Ishikawa (cell line): ENCODE measurements at regions not wholly inside any gene's neighbourhood (a gene's known extent, or its start where the extent isn't known, plus 50 kb on each side); places are given as distances from the start of the nearest gene placed in this dataset.

Source experiments
- CEBPB ChIP-seq: IDR thresholded peaks from 2 replicates; pipeline ENCODE4 v1.6.1; 2012
- CREB1 ChIP-seq: IDR thresholded peaks from 2 replicates; pipeline ENCODE4 v1.6.1; 2012; ENCODE audit warnings: low read depth
- EGR1 ChIP-seq: IDR thresholded peaks from 2 replicates; pipeline ENCODE4 v1.6.1; 2012
- EP300 ChIP-seq: IDR thresholded peaks from 2 replicates; pipeline ENCODE4 v1.6.1; 2012; ENCODE audit warnings: borderline replicate concordance
- FOXM1 ChIP-seq: IDR thresholded peaks from 2 replicates; pipeline ENCODE4 v1.6.1; 2012; ENCODE audit warnings: low read depth, borderline replicate concordance
- NFIC ChIP-seq: IDR thresholded peaks from 2 replicates; pipeline ENCODE4 v1.6.1; 2012
- RAD21 ChIP-seq: IDR thresholded peaks from 2 replicates; pipeline ENCODE4 v1.6.1; 2012; ENCODE audit warnings: low read depth
- TAF1 ChIP-seq: IDR thresholded peaks from 2 replicates; pipeline ENCODE4 v1.6.1; 2012; ENCODE audit warnings: low read depth, mild to moderate bottlenecking
- TCF12 ChIP-seq: IDR thresholded peaks from 2 replicates; pipeline ENCODE4 v1.6.1; 2012; ENCODE audit warnings: low read depth
- TEAD4 ChIP-seq: IDR thresholded peaks from 2 replicates; pipeline ENCODE4 v1.6.1; 2012
- YY1 ChIP-seq: IDR thresholded peaks from 2 replicates; pipeline ENCODE4 v1.6.1; 2012; ENCODE audit warnings: low read depth
- ZBTB7A ChIP-seq: IDR thresholded peaks from 2 replicates; pipeline ENCODE4 v1.6.1; 2012; ENCODE audit warnings: low read depth
- TF ChIP-seq, protein P1 (sequence below): IDR thresholded peaks from 2 replicates; pipeline ENCODE4 v1.6.1; 2012
- TF ChIP-seq, protein P2 (sequence below): IDR thresholded peaks from 2 replicates; pipeline ENCODE4 v1.6.1; 2012
- TF ChIP-seq, protein P3 (sequence below): IDR thresholded peaks from 2 replicates; pipeline ENCODE4 v1.6.1; 2012; ENCODE audit warnings: low read depth, mild to moderate bottlenecking

DNA sequence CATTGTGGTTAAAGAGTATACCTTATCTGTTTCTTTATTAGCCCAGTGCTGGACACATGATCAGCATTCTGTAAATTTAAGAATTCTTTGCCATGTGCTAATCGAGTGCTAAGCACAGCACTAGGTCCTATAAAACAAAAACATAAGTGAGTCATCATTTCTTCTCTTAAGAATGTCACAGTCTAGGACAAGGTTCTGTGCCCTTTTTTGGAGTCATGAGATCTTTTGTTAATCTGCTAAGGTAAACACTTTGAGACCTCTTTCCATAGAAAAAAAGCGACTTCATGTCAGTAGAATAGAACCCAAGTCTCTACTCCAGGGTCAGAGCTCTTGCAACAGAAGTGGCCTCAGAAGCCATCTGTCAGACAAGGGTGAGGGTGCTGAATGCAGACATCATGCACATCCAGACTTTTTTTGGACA lies 70.0 kb upstream of the NFIA start:
- TF ChIP-seq ZBTB7A (no peak), TEAD4 (no peak), CREB1 (no peak), NFIC (no peak), TAF1 (no peak), EP300 (no peak), EGR1 (no peak), YY1 (no peak)

DNA sequence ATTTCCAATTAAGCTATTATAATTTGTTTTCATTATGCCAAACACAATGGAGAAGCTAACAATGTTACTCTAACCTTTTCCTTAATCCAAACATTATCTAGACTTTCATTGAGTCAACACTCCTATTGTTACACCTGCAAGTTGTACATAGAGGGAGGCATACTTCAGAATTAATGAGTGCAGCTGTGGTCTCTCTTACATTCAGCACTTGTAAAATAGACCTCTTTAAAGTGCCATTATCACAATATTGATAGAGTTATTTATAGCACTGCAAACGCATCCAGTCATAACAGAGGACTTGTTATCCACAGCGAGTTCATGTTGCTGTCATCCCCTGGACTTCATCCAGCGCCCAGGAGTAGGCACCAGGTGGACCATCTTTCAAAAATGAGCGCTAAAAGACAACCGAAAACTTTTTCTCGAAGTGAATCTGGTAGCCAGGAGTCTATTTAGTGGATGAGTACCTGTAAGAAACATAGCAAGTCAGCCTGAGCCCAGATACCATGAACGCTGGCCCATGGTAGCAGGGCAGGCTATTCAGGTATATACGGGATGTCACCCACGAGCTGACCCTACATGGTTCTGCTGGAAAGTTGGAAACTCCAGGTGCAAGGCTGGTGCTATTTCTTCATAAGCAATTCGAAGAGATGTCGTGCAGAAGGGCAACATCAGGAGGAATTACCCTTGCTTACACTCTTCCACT lies 70.6 kb upstream of the NFIA start:
- TF ChIP-seq, protein P1, sequence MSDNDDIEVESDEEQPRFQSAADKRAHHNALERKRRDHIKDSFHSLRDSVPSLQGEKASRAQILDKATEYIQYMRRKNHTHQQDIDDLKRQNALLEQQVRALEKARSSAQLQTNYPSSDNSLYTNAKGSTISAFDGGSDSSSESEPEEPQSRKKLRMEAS, result no peak
- TF ChIP-seq, protein P2, sequence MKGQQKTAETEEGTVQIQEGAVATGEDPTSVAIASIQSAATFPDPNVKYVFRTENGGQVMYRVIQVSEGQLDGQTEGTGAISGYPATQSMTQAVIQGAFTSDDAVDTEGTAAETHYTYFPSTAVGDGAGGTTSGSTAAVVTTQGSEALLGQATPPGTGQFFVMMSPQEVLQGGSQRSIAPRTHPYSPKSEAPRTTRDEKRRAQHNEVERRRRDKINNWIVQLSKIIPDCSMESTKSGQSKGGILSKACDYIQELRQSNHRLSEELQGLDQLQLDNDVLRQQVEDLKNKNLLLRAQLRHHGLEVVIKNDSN, result no peak
- TF ChIP-seq EGR1 (no peak), NFIC (no peak)

DNA sequence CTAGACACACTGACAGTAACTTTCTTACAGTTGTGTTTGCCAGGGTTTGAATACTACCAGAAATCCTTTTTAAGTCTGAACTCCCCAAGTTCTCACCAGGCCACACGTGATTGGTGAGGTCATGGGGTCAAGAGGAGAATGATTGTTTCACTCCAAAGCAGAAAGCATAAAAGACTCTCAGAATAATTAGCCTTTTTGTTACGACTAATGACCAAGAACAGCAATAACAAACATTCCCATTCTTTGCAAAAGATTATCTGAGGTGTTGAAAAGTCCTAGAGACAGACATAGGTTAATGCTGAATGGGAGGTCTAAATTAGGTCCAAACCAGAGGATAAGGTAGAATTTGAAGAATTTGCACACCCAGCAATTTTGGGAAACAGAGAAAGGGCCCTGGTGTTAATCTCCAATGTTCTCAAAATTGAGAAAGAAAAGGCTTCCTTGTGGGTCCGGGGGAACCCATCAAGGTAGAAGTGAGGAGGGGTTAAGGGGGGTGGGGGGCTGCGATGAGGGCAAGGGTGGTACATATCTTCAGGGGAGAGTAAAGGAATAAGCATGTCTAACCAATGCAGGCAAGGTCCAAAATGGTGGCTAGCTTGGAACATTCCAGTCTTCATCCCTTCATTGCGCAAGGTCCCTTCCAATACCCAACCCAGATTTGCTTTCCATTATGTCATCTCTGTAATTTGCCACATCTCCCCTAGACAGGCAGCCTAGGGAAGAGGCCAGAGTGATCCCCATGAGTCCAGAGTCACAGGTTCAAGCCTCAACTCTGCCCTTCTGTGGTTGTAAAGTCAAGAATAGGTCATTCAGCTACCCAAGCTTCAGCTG lies 74.6 kb upstream of the NFIA start:
- no peak for TF ChIP-seq ZBTB7A
- peak; percentile 35; the same call in 1 of the 2 replicates for TF ChIP-seq CEBPB
- TF ChIP-seq, protein P3, sequence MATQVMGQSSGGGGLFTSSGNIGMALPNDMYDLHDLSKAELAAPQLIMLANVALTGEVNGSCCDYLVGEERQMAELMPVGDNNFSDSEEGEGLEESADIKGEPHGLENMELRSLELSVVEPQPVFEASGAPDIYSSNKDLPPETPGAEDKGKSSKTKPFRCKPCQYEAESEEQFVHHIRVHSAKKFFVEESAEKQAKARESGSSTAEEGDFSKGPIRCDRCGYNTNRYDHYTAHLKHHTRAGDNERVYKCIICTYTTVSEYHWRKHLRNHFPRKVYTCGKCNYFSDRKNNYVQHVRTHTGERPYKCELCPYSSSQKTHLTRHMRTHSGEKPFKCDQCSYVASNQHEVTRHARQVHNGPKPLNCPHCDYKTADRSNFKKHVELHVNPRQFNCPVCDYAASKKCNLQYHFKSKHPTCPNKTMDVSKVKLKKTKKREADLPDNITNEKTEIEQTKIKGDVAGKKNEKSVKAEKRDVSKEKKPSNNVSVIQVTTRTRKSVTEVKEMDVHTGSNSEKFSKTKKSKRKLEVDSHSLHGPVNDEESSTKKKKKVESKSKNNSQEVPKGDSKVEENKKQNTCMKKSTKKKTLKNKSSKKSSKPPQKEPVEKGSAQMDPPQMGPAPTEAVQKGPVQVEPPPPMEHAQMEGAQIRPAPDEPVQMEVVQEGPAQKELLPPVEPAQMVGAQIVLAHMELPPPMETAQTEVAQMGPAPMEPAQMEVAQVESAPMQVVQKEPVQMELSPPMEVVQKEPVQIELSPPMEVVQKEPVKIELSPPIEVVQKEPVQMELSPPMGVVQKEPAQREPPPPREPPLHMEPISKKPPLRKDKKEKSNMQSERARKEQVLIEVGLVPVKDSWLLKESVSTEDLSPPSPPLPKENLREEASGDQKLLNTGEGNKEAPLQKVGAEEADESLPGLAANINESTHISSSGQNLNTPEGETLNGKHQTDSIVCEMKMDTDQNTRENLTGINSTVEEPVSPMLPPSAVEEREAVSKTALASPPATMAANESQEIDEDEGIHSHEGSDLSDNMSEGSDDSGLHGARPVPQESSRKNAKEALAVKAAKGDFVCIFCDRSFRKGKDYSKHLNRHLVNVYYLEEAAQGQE, result no peak
- no peak for TF ChIP-seq FOXM1

DNA sequence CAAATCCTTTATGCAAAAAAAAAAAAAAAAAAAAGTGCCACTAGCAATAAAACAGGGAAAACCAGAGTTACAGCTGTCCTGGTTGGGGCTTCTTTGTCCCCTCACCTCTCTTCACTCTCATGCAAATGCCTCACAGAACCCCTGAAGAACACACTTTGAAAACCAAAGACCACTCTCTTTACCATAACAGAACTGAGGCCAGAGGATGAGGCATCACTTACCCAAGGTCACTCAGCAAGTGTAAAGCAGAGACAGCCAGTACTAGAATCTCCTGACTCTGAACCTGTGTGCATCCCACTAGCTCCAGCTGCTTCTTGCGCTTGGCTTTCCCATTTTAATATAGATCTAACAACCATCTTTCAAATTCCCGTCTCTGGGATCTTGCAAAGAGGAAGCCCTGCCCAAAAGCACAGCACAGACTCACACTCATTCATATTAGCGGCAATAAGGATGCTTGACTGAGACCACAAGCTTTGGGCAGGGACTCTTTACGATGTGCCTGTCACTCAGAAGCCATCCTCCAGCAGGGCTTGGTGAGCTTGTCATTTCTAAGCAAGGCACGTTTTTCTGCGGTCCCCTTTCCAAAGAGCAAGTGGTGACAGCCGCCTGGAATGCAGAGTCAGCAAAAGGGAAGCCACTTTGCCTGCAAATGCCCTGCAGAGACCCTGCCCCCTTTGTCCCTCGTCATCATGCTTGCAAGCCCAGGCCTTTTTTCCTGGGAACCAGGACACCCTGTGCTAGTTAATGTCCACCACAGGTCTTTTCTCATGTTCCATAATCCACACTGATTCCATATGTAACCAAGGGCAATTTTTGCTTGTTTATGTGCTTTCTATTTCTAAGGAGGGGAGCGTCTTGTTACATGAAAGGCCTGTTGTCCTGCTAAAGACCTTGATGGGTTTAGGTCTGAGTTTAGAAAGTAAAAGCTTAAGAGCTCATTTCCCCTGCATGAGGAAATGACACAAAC lies 76.5 kb upstream of the NFIA start:
- TF ChIP-seq, protein P1, result no peak
- TF ChIP-seq NFIC, result no peak
- no peak for TF ChIP-seq CREB1
- TF ChIP-seq ZBTB7A, result no peak

DNA sequence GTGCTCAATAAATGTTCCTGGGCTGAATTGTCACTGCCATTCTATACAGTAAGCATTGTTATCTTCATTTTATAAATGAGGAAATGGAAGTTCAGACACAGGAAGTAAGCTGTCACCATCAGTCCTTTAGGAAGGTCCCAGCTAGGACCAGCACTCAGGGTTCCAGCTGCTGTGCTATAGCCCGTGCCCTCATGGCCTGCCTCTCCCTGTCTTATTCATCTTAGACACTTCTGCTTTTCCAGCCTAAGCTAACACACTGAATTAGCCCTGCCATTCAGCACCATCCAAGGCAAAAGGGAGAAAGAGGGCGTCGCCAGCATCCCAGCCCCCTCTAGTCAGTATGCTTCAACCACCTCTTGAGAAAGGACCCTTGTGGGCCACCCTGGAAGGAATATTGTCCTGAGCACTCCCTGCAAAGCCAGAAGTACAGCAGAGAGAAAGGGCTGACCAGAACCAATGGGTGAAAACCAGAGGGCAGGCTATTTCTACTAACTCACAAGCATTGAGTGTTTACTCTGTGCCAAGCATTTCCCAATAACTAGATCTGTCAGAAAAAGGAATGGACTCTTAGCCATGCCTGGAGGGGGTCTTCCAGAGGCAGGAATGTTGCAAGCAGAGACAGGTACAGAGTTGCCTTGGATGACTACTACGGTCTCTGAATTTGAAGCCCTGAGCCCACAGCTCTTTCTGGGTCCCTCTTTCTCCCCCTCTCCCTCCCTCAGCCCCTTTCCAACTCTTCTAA lies 77.9 kb upstream of the NFIA start:
- TF ChIP-seq CREB1, result no peak
- TF ChIP-seq RAD21, result no peak
- no peak for TF ChIP-seq FOXM1
- no peak for TF ChIP-seq ZBTB7A
- TF ChIP-seq, protein P1, result no peak
- no peak for TF ChIP-seq EP300
- no peak for TF ChIP-seq CEBPB
- no peak for TF ChIP-seq EGR1
- no peak for TF ChIP-seq TEAD4

DNA sequence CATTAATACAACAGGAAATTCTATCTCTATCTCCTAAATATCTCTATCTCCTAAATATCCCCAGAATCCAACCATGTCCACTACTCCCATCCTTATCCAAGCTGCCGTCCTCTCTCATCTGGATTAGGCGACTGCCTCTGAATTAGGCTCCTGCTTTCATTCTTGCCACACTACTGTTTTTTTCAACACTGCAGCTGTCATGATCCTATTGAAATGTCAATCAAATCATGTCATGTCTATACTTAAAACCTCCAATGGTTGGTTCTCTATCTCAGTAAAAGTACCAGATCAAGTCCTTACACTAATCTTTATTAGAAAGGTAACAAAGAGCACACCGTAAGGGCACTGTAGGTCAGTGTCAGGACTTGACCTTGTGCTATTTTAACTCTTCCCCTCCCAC lies 82.0 kb upstream of the NFIA start:
- no peak for TF ChIP-seq TAF1

DNA sequence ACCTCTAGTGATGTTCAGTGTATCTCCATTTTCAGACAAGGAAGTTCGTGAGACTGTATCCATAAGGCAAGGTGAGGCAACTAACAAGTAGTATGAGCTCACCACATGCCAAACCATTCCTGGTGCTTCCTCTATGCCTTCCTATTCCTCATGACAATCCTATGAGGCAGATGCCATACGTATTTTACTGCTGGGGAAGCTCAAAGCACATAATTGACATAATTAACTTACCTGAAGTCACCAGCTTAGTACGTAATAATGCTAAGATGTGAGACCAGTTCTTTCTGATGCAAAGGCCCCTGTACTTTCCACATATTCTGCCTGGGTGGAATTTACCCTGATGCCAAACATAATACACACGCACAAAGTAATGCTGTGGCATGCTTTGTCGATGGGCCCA lies 83.6 kb upstream of the NFIA start:
- TF ChIP-seq ZBTB7A (no peak), EP300 (no peak), TAF1 (no peak), CEBPB (no peak), CREB1 (no peak), TEAD4 (no peak), EGR1 (no peak), TCF12 (no peak), FOXM1 (no peak), RAD21 (no peak)
- TF ChIP-seq, protein P3, result no peak
- TF ChIP-seq, protein P2, result no peak
